Caco-2 (cell line): ENCODE measurements at regions not wholly inside any gene's neighbourhood (a gene's known extent, or its start where the extent isn't known, plus 50 kb on each side); places are given as distances from the start of the nearest gene placed in this dataset.

Experiments used
- BruUV-seq: library from RNA; stranded (reverse); fragments of 400-500 nt; replicated peaks from 2 replicates; lab custom pipeline; 2021; lab: Mats Ljungman, UMichigan
- CTCF ChIA-PET: fragments of 300-600 bp; sonication (Branson Sonifier 250); formaldehyde crosslinking; loops from one replicate; lab custom pipeline; 2022; ENCODE audit warnings: antibody characterized with exemption; lab: Charles Lee
- POLR2A ChIA-PET: fragments of 300-600 bp; sonication (Branson Sonifier 250); formaldehyde crosslinking; loops from one replicate; lab custom pipeline; 2022; ENCODE audit warnings: antibody characterized with exemption; lab: Charles Lee
- DNase-seq, 2 experiments: peaks; one replicate each; pipeline versions ENCODE4 v3.0.0 to v3.0.0-alpha.2; 2020 to 2022
- H3K27me3 ChIP-seq: replicated peaks from 2 replicates; pipeline ENCODE4 v1.6.0; 2011; ENCODE audit warnings: low read length; ENCODE audit not compliant: control insufficient read depth, insufficient read depth
- H3K36me3 ChIP-seq: 2 replicates; pipeline ENCODE4 v1.5.1; 2011; ENCODE audit warnings: low read length; ENCODE audit not compliant: control insufficient read depth, insufficient read depth
- H3K4me1 ChIP-seq: fragments of 250-450 bp; sonication (Bioruptor Pico); 2 replicates; pipeline ENCODE4 v1.5.1; 2020; ENCODE audit warnings: mild to moderate bottlenecking
- H3K4me3 ChIP-seq: 2 replicates; pipeline ENCODE4 v1.5.1; 2011; ENCODE audit warnings: low read depth, mild to moderate bottlenecking, control low read depth, low read length
- H3K9me3 ChIP-seq: fragments of 250-450 bp; sonication (Bioruptor Pico); 2 replicates; pipeline ENCODE4 v1.5.1; 2020; ENCODE audit warnings: mild to moderate bottlenecking, moderate library complexity
- H3K27ac Mint-ChIP-seq: one replicate; pipeline ENCODE4 v1.8.0; 2022; ENCODE audit warnings: mixed read lengths; ENCODE audit not compliant: unreplicated experiment
- H3K27me3 Mint-ChIP-seq: one replicate; pipeline ENCODE4 v1.8.0; 2022; ENCODE audit warnings: mixed read lengths; ENCODE audit not compliant: insufficient read depth, unreplicated experiment
- H3K36me3 Mint-ChIP-seq: one replicate; pipeline ENCODE4 v1.8.0; 2022; ENCODE audit warnings: mild to moderate bottlenecking, mixed read lengths; ENCODE audit not compliant: insufficient read depth, unreplicated experiment
- H3K4me1 Mint-ChIP-seq: one replicate; pipeline ENCODE4 v1.8.0; 2022; ENCODE audit warnings: low read depth, mixed read lengths; ENCODE audit not compliant: unreplicated experiment
- H3K4me3 Mint-ChIP-seq: one replicate; pipeline ENCODE4 v1.8.0; 2022; ENCODE audit warnings: mild to moderate bottlenecking, moderate library complexity, mixed read lengths; ENCODE audit not compliant: unreplicated experiment
- H3K9me3 Mint-ChIP-seq: one replicate; pipeline ENCODE4 v1.8.0; 2022; ENCODE audit warnings: mixed read lengths; ENCODE audit not compliant: unreplicated experiment
- intact Hi-C: fragments of 100-400 bp; cut with micrococcal nuclease; formaldehyde crosslinking; loops from one replicate; pipeline ENCODE4 v1.10.0; 2022; ENCODE audit not compliant: unreplicated experiment
- TF ChIP-seq, protein P1 (sequence below), 2 experiments: fragments of 200-600 bp in 1 of 2; IDR thresholded peaks; 1 replicate in 1 of 2; 2 replicates in 1 of 2; pipeline versions ENCODE4 v1.5.1 to v1.8.0; 2011 to 2022; ENCODE audit warnings: antibody characterized with exemption in 1 of 2, control low read depth in 1 of 2, inconsistent platforms in 1 of 2, low read depth in 1 of 2, low read length in 1 of 2, mild to moderate bottlenecking in 1 of 2, moderate library complexity in 1 of 2; ENCODE audit not compliant: insufficient read depth in 1 of 2, severe bottlenecking in 1 of 2, unreplicated experiment in 1 of 2

DNA sequence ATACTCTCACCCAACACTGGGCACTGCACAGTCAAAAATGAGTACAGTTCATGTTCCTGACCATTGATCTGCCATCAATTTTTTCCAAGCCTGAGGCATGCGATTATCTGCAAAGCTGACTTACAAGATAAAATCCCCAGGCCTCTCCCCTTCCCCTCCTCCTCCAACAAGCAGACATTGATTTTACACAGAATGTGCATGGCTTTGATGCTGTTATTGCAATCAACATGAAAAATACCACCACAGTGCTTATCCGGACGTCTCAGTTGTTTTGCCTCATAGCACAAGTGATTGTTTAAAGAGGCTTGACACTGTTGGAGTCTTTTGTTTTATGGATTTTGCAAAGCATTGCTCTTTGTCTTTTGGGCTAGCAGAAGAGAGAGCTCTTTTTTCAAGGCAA is 163.8 kb downstream of the TOX3 start:
- no peaks in the 10 kb centered on the region for H3K27me3 Mint-ChIP-seq
- no peaks in the 10 kb centered on the region for H3K9me3 Mint-ChIP-seq

DNA sequence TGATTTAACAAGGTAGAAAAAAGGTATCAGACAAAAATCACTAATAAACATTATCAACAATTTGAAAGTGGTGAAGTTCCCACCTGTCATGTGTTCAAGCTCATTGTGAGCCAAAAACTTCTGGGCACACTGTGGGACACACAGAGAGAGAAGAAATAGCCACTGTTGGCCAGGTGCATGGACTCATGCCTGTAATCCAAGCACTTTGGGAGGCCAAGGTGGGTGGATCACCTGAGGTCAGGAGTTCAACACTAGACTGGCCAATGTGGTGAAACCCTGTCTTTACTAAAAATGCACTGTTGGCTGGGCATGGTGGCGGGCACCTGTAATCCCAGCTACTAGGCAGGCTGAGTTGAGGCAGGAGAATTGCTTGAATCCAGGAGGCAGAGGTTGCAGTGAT is 167.4 kb downstream of the TOX3 start:
- H3K4me3 ChIP-seq: no peak overlapping the region
- intact Hi-C loops: no loop called here
- no peaks in the 10 kb centered on the region for H3K36me3 Mint-ChIP-seq
- H3K4me3 Mint-ChIP-seq: no peak overlapping the region
- no peak for DNase-seq
- BruUV-seq: no TSS peak
- H3K9me3 ChIP-seq: no peaks in the 10 kb centered on the region
- no peaks in the 10 kb centered on the region for H3K4me1 ChIP-seq
- TF ChIP-seq, protein P1, sequence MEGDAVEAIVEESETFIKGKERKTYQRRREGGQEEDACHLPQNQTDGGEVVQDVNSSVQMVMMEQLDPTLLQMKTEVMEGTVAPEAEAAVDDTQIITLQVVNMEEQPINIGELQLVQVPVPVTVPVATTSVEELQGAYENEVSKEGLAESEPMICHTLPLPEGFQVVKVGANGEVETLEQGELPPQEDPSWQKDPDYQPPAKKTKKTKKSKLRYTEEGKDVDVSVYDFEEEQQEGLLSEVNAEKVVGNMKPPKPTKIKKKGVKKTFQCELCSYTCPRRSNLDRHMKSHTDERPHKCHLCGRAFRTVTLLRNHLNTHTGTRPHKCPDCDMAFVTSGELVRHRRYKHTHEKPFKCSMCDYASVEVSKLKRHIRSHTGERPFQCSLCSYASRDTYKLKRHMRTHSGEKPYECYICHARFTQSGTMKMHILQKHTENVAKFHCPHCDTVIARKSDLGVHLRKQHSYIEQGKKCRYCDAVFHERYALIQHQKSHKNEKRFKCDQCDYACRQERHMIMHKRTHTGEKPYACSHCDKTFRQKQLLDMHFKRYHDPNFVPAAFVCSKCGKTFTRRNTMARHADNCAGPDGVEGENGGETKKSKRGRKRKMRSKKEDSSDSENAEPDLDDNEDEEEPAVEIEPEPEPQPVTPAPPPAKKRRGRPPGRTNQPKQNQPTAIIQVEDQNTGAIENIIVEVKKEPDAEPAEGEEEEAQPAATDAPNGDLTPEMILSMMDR (IDR thresholded peaks at IDR 0.05; ENCODE audit: insufficient read depth in 1 of 2, low read depth in 1 of 2, low read length in 1 of 2, severe bottlenecking in 1 of 2, unreplicated experiment in 1 of 2): no peak
- H3K4me1 Mint-ChIP-seq: no peaks in the 10 kb centered on the region
- no peaks in the 10 kb centered on the region for H3K27me3 Mint-ChIP-seq
- no peaks in the 10 kb centered on the region for H3K27me3 ChIP-seq
- CTCF ChIA-PET: no interaction called here
- no peak overlapping the region for H3K27ac Mint-ChIP-seq
- no peaks in the 10 kb centered on the region for H3K9me3 Mint-ChIP-seq
- H3K36me3 ChIP-seq: no peaks in the 10 kb centered on the region
- POLR2A ChIA-PET: no interaction called here

More for the DNA sequence above, 163.8 kb downstream of the TOX3 start:
- ChIA-PET CTCF (no interaction called here), POLR2A (no interaction called here)
- BruUV-seq: no TSS peak
- Histone ChIP-seq H3K27me3 (no peaks in the 10 kb centered on the region), H3K9me3 (no peaks in the 10 kb centered on the region), H3K36me3 (no peaks in the 10 kb centered on the region), H3K4me1 (no peaks in the 10 kb centered on the region), H3K4me3 (no peak overlapping the region)
- Mint-ChIP-seq H3K4me3 (no peak overlapping the region), H3K36me3 (no peaks in the 10 kb centered on the region), H3K27ac (no peak overlapping the region), H3K4me1 (no peaks in the 10 kb centered on the region)
- intact Hi-C loops: no loop called here
- DNase-seq: no peak
- TF ChIP-seq, protein P1 (IDR thresholded peaks at IDR 0.05; ENCODE audit: insufficient read depth in 1 of 2, low read depth in 1 of 2, low read length in 1 of 2, severe bottlenecking in 1 of 2, unreplicated experiment in 1 of 2): no peak

DNA sequence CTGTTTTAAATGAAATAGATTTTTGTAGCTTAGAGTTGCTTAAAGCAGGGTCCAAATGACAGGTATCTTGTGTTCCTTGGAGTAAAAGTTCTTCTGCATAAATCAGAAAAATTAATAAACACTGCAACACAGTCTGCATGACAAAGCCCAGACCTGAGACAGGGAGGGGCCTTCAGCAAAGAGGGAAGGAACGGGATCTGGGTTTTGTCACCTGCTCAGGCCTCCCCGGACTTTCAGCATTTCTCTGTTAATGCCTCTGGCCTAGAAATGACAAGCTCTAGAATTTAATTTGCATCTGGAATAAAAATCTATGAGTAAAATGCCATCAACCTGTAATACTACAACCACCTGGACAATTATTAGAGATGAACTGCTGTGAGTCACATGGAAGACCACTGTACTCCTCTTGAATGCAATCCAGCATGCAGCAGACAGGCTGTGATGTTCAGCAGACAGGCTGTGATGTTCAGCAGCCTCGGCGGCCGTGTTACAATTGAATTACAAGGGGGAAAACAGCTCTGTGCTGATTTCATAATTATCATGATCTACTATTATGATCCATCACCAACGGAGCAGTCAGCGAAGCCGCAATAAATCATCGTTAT is 170.2 kb downstream of the TOX3 start:
- no TSS peak for BruUV-seq
- TF ChIP-seq, protein P1 (IDR thresholded peaks at IDR 0.05; ENCODE audit: insufficient read depth in 1 of 2, low read depth in 1 of 2, low read length in 1 of 2, severe bottlenecking in 1 of 2, unreplicated experiment in 1 of 2): no peak
- no peaks in the 10 kb centered on the region for H3K27me3 ChIP-seq
- no peaks in the 10 kb centered on the region for H3K4me1 ChIP-seq
- no peaks in the 10 kb centered on the region for H3K36me3 ChIP-seq
- no peaks in the 10 kb centered on the region for H3K9me3 Mint-ChIP-seq
- H3K27me3 Mint-ChIP-seq: no peaks in the 10 kb centered on the region
- H3K9me3 ChIP-seq: no peaks in the 10 kb centered on the region
- H3K4me3 Mint-ChIP-seq: no peak overlapping the region
- H3K4me1 Mint-ChIP-seq: no peaks in the 10 kb centered on the region
- ChIA-PET POLR2A (no interaction called here), CTCF (no interaction called here)
- intact Hi-C loops: no loop called here
- no peaks in the 10 kb centered on the region for H3K36me3 Mint-ChIP-seq
- DNase-seq: no peak
- H3K4me3 ChIP-seq: no peak overlapping the region
- H3K27ac Mint-ChIP-seq: no peak overlapping the region
